H9 (cell line): ENCODE measurements at regions not wholly inside any gene's neighbourhood (a gene's known extent, or its start where the extent isn't known, plus 50 kb on each side); places are given as distances from the start of the nearest gene placed in this dataset.

Experiments used
- DNase-seq: peaks from one replicate; pipeline ENCODE4 v3.0.0-alpha.2; 2017
- H2AFZ ChIP-seq: one replicate; pipeline ENCODE4 v1.6.1; 2013; ENCODE audit warnings: mild to moderate bottlenecking, low read length, control low read depth, moderate library complexity
- H2AK5ac ChIP-seq: 2 replicates; pipeline ENCODE4 v1.6.1; 2013; ENCODE audit warnings: low read length, control low read depth, mixed read lengths; ENCODE audit not compliant: insufficient read length
- H2BK120ac ChIP-seq: one replicate; pipeline ENCODE4 v1.6.1; 2013; ENCODE audit warnings: low read depth, mild to moderate bottlenecking, low read length, control low read depth, inconsistent platforms; ENCODE audit not compliant: poor library complexity, severe bottlenecking
- H2BK12ac ChIP-seq: 2 replicates; pipeline ENCODE4 v1.6.1; 2013; ENCODE audit warnings: low read length, control low read depth, mixed read lengths, low read depth; ENCODE audit not compliant: insufficient read length
- H2BK15ac ChIP-seq: 2 replicates; pipeline ENCODE4 v1.6.1; 2013; ENCODE audit warnings: low read depth, low read length, control low read depth
- H2BK20ac ChIP-seq: one replicate; pipeline ENCODE4 v1.6.1; 2013; ENCODE audit warnings: low read depth, mild to moderate bottlenecking, low read length, control low read depth, inconsistent platforms; ENCODE audit not compliant: poor library complexity, severe bottlenecking
- H2BK5ac ChIP-seq: 2 replicates; pipeline ENCODE4 v1.6.1; 2013; ENCODE audit warnings: low read length, control low read depth, mixed read lengths; ENCODE audit not compliant: insufficient read length
- H3K14ac ChIP-seq: 2 replicates; pipeline ENCODE4 v1.6.1; 2013; ENCODE audit warnings: low read length, control low read depth; ENCODE audit not compliant: insufficient read depth
- H3K18ac ChIP-seq: 2 replicates; pipeline ENCODE4 v1.6.1; 2013; ENCODE audit warnings: low read depth, mild to moderate bottlenecking, mixed read lengths, low read length, control low read depth; ENCODE audit not compliant: insufficient read length
- H3K23ac ChIP-seq: 2 replicates; pipeline ENCODE4 v1.6.1; 2013; ENCODE audit warnings: low read length, control low read depth, mixed read lengths, low read depth; ENCODE audit not compliant: insufficient read length
- H3K23me2 ChIP-seq: 2 replicates; pipeline ENCODE4 v1.6.1; 2013; ENCODE audit warnings: low read depth, mild to moderate bottlenecking, mixed read lengths, low read length, control low read depth; ENCODE audit not compliant: insufficient read length, poor library complexity, severe bottlenecking
- H3K27ac ChIP-seq: 2 replicates; pipeline ENCODE4 v1.5.1; 2013; ENCODE audit warnings: low read length, control low read depth, mixed read lengths, low read depth; ENCODE audit not compliant: insufficient read length
- H3K27me3 ChIP-seq: 2 replicates; pipeline ENCODE4 v1.6.1; 2013; ENCODE audit warnings: low read length, control low read depth, inconsistent platforms; ENCODE audit not compliant: insufficient read depth
- H3K4ac ChIP-seq: 2 replicates; pipeline ENCODE4 v1.6.1; 2013; ENCODE audit warnings: low read depth, mild to moderate bottlenecking, control low read depth, inconsistent platforms, low read length, moderate library complexity
- H3K4me1 ChIP-seq: 2 replicates; pipeline ENCODE4 v1.6.1; 2013; ENCODE audit warnings: low read length, control low read depth, inconsistent platforms; ENCODE audit not compliant: insufficient read depth
- H3K4me2 ChIP-seq: 2 replicates; pipeline ENCODE4 v1.6.1; 2013; ENCODE audit warnings: low read length, control low read depth, mixed read lengths; ENCODE audit not compliant: insufficient read length, insufficient read depth
- H3K56ac ChIP-seq: 2 replicates; pipeline ENCODE4 v1.6.1; 2013; ENCODE audit warnings: low read depth, mild to moderate bottlenecking, mixed read lengths, low read length, control low read depth; ENCODE audit not compliant: insufficient read length
- H3K79me1 ChIP-seq: 2 replicates; pipeline ENCODE4 v1.6.1; 2013; ENCODE audit warnings: low read depth, mild to moderate bottlenecking, moderate library complexity, low read length, control low read depth, inconsistent platforms; ENCODE audit not compliant: insufficient read depth, poor library complexity, severe bottlenecking
- H3K79me2 ChIP-seq: 2 replicates; pipeline ENCODE4 v1.6.1; 2013; ENCODE audit warnings: low read length, control low read depth, inconsistent platforms; ENCODE audit not compliant: insufficient read depth
- H3K9ac ChIP-seq: 2 replicates; pipeline ENCODE4 v1.6.1; 2013; ENCODE audit warnings: low read length, control low read depth, mixed read lengths; ENCODE audit not compliant: insufficient read length; ENCODE audit errors: extremely low read depth
- H3K9me3 ChIP-seq: one replicate; pipeline ENCODE4 v1.6.1; 2013; ENCODE audit warnings: low read depth, low read length, inconsistent platforms; ENCODE audit not compliant: control insufficient read depth
- H3T11ph ChIP-seq: one replicate; pipeline ENCODE4 v1.6.1; 2013; ENCODE audit warnings: mild to moderate bottlenecking, low read length, control low read depth, inconsistent platforms
- H4K20me1 ChIP-seq: one replicate; pipeline ENCODE4 v1.6.1; 2013; ENCODE audit not compliant: control insufficient read depth, insufficient read length, insufficient read depth
- H4K5ac ChIP-seq: 2 replicates; pipeline ENCODE4 v1.6.1; 2013; ENCODE audit warnings: low read depth, mild to moderate bottlenecking, mixed read lengths, low read length, control low read depth; ENCODE audit not compliant: insufficient read length
- H4K8ac ChIP-seq: replicated peaks from 2 replicates; pipeline ENCODE4 v1.6.1; 2013; ENCODE audit warnings: low read length, control low read depth, mixed read lengths, low read depth; ENCODE audit not compliant: insufficient read length
- H4K91ac ChIP-seq: 2 replicates; pipeline ENCODE4 v1.6.1; 2013; ENCODE audit warnings: low read depth, mild to moderate bottlenecking, moderate library complexity, mixed read lengths, low read length, control low read depth; ENCODE audit not compliant: insufficient read length
- H3K27ac Mint-ChIP-seq, 3 experiments: 2 replicates in 2 of 3; 3 replicates in 1 of 3; pipeline ENCODE4 v1.8.0; 2020 to 2021; ENCODE audit warnings: mixed read lengths in 3 of 3, mild to moderate bottlenecking in 1 of 3, moderate library complexity in 1 of 3
- H3K27me3 Mint-ChIP-seq: 2 replicates; pipeline ENCODE4 v1.8.0; 2021; ENCODE audit warnings: low read depth, mild to moderate bottlenecking, moderate library complexity, mixed read lengths
- H3K36me3 Mint-ChIP-seq, 3 experiments: 2 replicates in 2 of 3; 3 replicates in 1 of 3; pipeline ENCODE4 v1.8.0; 2020 to 2021; ENCODE audit warnings: low read depth in 3 of 3, mixed read lengths in 3 of 3; ENCODE audit not compliant: insufficient read depth in 1 of 3
- H3K4me1 Mint-ChIP-seq, 2 experiments: 2 replicates each; pipeline ENCODE4 v1.8.0; 2020; ENCODE audit warnings: mixed read lengths in 2 of 2
- H3K4me3 Mint-ChIP-seq, 2 experiments: 2 replicates in 1 of 2; 3 replicates in 1 of 2; pipeline ENCODE4 v1.8.0; 2020 to 2021; ENCODE audit warnings: mild to moderate bottlenecking in 2 of 2, mixed read lengths in 2 of 2, moderate library complexity in 1 of 2
- H3K9me3 Mint-ChIP-seq, 2 experiments: 2 replicates in 1 of 2; 3 replicates in 1 of 2; pipeline ENCODE4 v1.8.0; 2020; ENCODE audit warnings: mild to moderate bottlenecking in 2 of 2, mixed read lengths in 2 of 2, moderate library complexity in 1 of 2
- CTCF ChIP-seq: fragments of 200-600 bp; sonication (generic); conservative IDR thresholded peaks from 3 replicates; pipeline ENCODE4 v1.8.0; 2021; ENCODE audit warnings: antibody characterized with exemption, mild to moderate bottlenecking
- WGBS: extraction: QIAGEN DNeasy Blood & Tissue Kit; methylation state at CpG from one replicate; pipeline ENCODE4 v1.1.7; 2013; ENCODE audit warnings: missing lambda C conversion rate, low lambda C conversion rate, mixed read lengths; ENCODE audit not compliant: insufficient read length; ENCODE audit errors: extremely low coverage; 5-methylcytosine and 5-hydroxymethylcytosine counted together

- Mint-ChIP-seq H3K27ac (no peak overlapping the region; a peak in 1 of 7 replicates), H3K36me3 (no peaks in the 10 kb centered on the region; a peak in 1 of 7 replicates), H3K4me1 (0 out of 4 replicates have a peak, but pooled peaks cover 0 to 2% of the 10 kb centered on the region in 2 experiments), H3K27me3 (no peaks in the 10 kb centered on the region), H3K9me3 (peaks cover under 1 to 4% of the 10 kb centered on the region in 2 experiments; a peak in 3 of 5 replicates), H3K4me3 (no peak overlapping the region)
- no peak overlapping the region for H4K5ac ChIP-seq
- H2BK5ac ChIP-seq = no peak overlapping the region
- H4K20me1 ChIP-seq = no peaks in the 10 kb centered on the region
- no peaks in the 10 kb centered on the region for H3K9me3 ChIP-seq
- no peak overlapping the region for H3K27ac ChIP-seq
- no peak overlapping the region for H3K18ac ChIP-seq
- no peak overlapping the region for H4K91ac ChIP-seq
- no peak for DNase-seq
- H2BK12ac ChIP-seq = no peak overlapping the region
- no peaks in the 10 kb centered on the region for H3K79me1 ChIP-seq
- no peak for TF ChIP-seq CTCF
- H3K56ac ChIP-seq = no peak overlapping the region
- no peak overlapping the region for H3T11ph ChIP-seq
- no peak overlapping the region for H3K23ac ChIP-seq
- no peak overlapping the region for H3K14ac ChIP-seq
- no peaks in the 10 kb centered on the region for H3K79me2 ChIP-seq
- no peak overlapping the region for H2AFZ ChIP-seq
- no peak overlapping the region for H3K4me2 ChIP-seq
- H2BK20ac ChIP-seq = no peak overlapping the region
- no peak overlapping the region for H3K4ac ChIP-seq
- no peak overlapping the region for H4K8ac ChIP-seq
- no peaks in the 10 kb centered on the region for H3K23me2 ChIP-seq
- H3K27me3 ChIP-seq = no peaks in the 10 kb centered on the region
- no peak overlapping the region for H3K9ac ChIP-seq
- H2BK120ac ChIP-seq = no peak overlapping the region
- WGBS = no CpG with 5 or more reads among the region's 3 CpGs
- no peak overlapping the region for H2BK15ac ChIP-seq
- H3K4me1 ChIP-seq = no peaks in the 10 kb centered on the region
- H2AK5ac ChIP-seq = no peak overlapping the region
Observed at GRCh38 chr2:60028849-60029565, 524.4 kb downstream of the BCL11A start.
